Skeletal muscle tissue (tissue), 3 donors: ENCODE measurements at regions not wholly inside any gene's neighbourhood (a gene's known extent, or its start where the extent isn't known, plus 50 kb on each side); places are given as distances from the start of the nearest gene placed in this dataset.

Experiments used
- H3K27ac ChIP-seq: one replicate; pipeline ENCODE4 v1.7.0; 2013; ENCODE audit warnings: mild to moderate bottlenecking, low read depth, low read length, inconsistent platforms
- H3K27me3 ChIP-seq, 3 donors: one replicate each; pipeline ENCODE4 v1.7.0; 2013; ENCODE audit warnings: low read length in 3 of 3; ENCODE audit not compliant: control insufficient read depth in 3 of 3, insufficient read depth in 3 of 3
- H3K36me3 ChIP-seq, 3 donors: one replicate each; pipeline ENCODE4 v1.7.0; 2013; ENCODE audit warnings: low read length in 3 of 3; ENCODE audit not compliant: control insufficient read depth in 3 of 3, insufficient read depth in 3 of 3
- H3K4me1 ChIP-seq, 3 donors: one replicate each; pipeline ENCODE4 v1.7.0; 2013; ENCODE audit warnings: low read length in 3 of 3, mild to moderate bottlenecking in 3 of 3; ENCODE audit not compliant: control insufficient read depth in 3 of 3, insufficient read depth in 3 of 3
- H3K4me3 ChIP-seq, 3 donors: one replicate each; pipeline ENCODE4 v1.7.0; 2013; ENCODE audit warnings: low read length in 3 of 3
- H3K9ac ChIP-seq, 3 donors: one replicate each; pipeline ENCODE4 v1.7.0; 2013; ENCODE audit warnings: low read length in 3 of 3, mild to moderate bottlenecking in 3 of 3, moderate library complexity in 2 of 3, low read depth in 1 of 3
- H3K9me3 ChIP-seq, 3 donors: one replicate each; pipeline ENCODE4 v1.7.0; 2013; ENCODE audit warnings: low read length in 3 of 3; ENCODE audit not compliant: control insufficient read depth in 3 of 3
- donor health status: Osteomylitis.

DNA sequence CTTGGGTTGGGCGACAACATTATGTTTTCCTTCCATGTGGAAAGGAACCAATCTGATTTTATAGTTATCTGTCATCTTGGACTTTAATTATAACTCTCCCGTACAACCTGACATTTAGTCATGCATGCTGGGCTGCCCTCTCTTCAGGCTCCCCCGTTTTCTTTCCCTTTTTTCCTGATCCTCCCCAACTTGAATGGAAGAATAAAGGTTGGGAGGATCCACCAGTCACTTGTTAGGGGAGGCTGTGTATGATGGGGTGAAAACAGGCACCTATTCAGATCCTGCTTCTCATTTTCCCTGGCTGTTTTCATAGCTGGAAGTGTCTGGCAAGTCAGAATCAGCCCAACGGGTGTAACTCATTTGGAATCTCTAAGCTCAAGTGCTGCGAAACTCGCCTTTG, 267.2 kb upstream of the SALL1 start:
- Histone ChIP-seq H3K4me3 (no peak overlapping the region), H3K9ac (no peak overlapping the region), H3K4me1 (no peaks in the 10 kb centered on the region), H3K9me3 (no peaks in the 10 kb centered on the region), H3K36me3 (no peaks in the 10 kb centered on the region), H3K27ac (no peak overlapping the region), H3K27me3 (no peaks in the 10 kb centered on the region)

DNA sequence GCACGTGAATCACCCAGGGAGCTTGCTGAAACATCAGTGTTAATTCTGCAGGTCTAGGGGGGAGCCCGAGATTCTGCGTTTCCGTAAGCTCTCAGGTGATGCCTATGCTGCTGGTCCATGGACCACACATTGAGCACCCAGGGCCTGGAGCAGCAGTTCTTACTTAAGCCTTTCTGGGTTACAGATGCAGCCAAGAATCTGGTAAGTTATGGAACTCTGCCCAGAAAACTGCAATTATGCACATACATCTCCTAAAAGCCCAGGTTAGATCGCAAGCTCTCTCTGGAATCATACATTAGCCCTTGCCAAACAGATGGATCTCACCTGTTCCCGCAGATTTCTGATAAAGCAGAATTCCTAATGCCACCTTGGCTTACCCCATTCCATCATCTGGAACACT, 265.9 kb upstream of the SALL1 start:
- no peak overlapping the region for H3K4me3 ChIP-seq
- H3K4me1 ChIP-seq = no peaks in the 10 kb centered on the region
- no peak overlapping the region for H3K9ac ChIP-seq
- no peaks in the 10 kb centered on the region for H3K27me3 ChIP-seq
- H3K9me3 ChIP-seq = no peaks in the 10 kb centered on the region
- H3K36me3 ChIP-seq = no peaks in the 10 kb centered on the region
- no peak overlapping the region for H3K27ac ChIP-seq

DNA sequence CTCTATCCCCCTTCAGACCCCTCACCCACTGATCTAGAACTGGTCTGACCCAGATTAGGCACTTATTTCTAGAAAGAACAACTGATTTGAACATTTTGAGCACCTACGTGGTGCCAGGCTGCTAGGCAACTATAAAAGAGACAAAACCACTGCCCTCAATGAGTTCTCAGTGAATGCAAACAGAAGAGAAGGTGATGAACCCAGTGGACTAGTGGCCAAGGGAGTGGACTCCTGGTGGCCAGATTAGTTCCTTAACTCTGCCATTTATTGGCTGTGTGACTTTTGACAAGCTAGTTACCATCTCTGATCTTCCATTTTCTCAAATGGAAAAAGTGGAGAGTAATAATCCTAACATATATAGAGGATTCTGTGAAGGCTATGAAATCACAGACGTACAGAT, 259.1 kb upstream of the SALL1 start:
- Histone ChIP-seq H3K9ac (no peak overlapping the region), H3K27me3 (no peaks in the 10 kb centered on the region), H3K36me3 (no peaks in the 10 kb centered on the region), H3K9me3 (peaks cover 0 to 2% (median 0%) of the 10 kb centered on the region in 3 donors), H3K27ac (no peak overlapping the region), H3K4me3 (no peak overlapping the region), H3K4me1 (no peaks in the 10 kb centered on the region)

DNA sequence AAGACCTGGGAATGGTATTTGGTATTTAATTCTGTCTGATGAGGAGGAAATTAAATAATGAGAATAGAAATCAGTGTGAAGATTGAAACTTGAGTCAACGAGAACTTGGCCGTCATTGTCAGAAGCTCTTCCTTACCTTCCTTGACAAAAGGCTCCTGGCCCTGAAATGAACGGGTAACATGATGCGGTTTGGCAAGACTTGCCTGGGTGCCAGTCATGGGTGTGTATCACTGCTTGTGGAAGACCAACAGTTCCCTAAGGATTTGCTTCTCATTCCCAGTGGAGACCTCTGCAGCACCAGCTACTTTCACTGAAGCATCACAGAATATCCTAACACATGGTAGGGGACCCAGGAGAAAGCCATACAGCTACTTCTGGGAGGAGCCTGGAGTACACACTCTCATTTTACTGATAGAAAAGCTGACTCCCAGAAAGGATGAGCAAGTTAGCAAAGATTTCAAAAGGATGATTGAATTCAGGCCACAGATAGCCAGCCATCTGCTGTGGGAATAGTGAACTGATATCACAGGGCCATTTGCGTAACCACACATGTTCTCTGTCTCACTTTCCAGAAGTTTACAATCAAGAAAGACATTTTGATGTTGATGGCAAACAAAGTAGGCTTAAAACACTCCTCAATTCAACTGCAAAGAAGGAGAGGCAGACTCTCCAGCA, 258.1 kb upstream of the SALL1 start:
- Histone ChIP-seq H3K9ac (no peak overlapping the region), H3K36me3 (no peaks in the 10 kb centered on the region), H3K27me3 (no peaks in the 10 kb centered on the region)

DNA sequence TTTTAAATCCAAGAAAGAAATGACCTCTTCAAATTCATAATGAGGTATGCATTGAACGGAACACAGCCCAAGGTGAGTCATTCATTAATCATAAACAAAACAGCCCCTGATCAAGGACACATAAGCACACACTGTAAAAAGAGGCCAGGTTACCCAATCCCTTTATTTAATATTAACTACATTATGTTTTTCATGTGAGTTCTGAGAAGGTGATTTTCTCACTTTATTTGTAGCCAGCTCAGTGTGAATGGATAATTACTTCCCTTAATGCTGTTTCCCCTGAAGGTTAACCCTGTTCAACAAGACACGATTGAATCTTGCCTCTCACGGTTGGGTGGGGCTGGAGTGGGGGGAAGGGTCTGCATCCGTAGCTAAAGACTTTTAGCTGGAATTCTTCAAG, 257.3 kb upstream of the SALL1 start:
- Histone ChIP-seq H3K36me3 (no peaks in the 10 kb centered on the region), H3K27me3 (no peaks in the 10 kb centered on the region), H3K9me3 (peaks cover 0 to 2% (median 0%) of the 10 kb centered on the region in 3 donors), H3K27ac (no peak overlapping the region), H3K9ac (no peak overlapping the region), H3K4me1 (no peaks in the 10 kb centered on the region), H3K4me3 (no peak overlapping the region)

More for the DNA sequence above, 258.1 kb upstream of the SALL1 start:
- H3K4me1 ChIP-seq = no peaks in the 10 kb centered on the region
- no peak overlapping the region for H3K4me3 ChIP-seq
- H3K27ac ChIP-seq = no peak overlapping the region
- peaks cover 0 to 2% (median 0%) of the 10 kb centered on the region in 3 donors for H3K9me3 ChIP-seq

DNA sequence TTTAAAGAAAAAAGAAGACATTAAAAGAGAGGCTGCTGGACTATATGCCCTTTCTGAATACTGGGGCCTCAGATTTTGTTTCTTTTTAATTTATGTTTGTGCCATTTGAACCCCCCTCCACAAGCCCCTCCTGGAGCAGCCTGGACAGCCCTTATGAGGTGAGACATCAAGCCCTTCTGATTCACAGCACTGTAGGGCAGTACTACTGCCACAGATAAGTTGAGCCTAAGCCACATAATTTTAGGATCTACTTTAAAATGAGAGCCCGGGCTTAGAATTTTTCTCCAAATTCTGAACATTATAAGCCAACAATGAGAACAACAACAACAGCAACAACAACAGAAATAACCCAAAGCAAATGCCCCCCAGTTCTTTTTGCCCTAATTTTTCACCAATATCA, 256.9 kb upstream of the SALL1 start:
- Histone ChIP-seq H3K27me3 (no peaks in the 10 kb centered on the region), H3K36me3 (no peaks in the 10 kb centered on the region), H3K4me3 (no peak overlapping the region), H3K4me1 (no peaks in the 10 kb centered on the region), H3K27ac (no peak overlapping the region), H3K9ac (no peak overlapping the region), H3K9me3 (peaks cover 0 to 2% (median 0%) of the 10 kb centered on the region in 3 donors)

DNA sequence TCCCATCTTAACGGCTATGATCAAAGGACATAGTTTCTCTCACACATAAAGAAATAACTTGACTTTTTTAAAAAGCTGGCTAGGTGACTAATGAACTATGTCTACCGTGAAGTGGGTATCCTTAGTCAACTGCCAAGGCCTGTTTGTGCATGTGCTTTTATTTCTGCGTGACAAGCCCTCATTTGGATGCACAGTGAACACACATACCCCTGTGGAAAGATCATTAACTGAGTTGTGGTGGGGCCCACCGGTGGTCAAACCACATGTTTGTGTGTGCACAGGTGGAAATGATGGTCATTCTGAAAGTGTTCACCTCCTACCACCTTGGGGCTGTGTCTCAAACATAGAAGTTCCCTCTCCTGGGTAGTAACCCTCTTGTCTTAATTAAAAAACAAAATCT, 256.1 kb upstream of the SALL1 start:
- H3K27me3 ChIP-seq = no peaks in the 10 kb centered on the region
- no peaks in the 10 kb centered on the region for H3K4me1 ChIP-seq
- no peak overlapping the region for H3K4me3 ChIP-seq
- H3K9me3 ChIP-seq = peaks cover 0 to 2% (median 0%) of the 10 kb centered on the region in 3 donors
- H3K27ac ChIP-seq = no peak overlapping the region
- no peak overlapping the region for H3K9ac ChIP-seq
- no peaks in the 10 kb centered on the region for H3K36me3 ChIP-seq

DNA sequence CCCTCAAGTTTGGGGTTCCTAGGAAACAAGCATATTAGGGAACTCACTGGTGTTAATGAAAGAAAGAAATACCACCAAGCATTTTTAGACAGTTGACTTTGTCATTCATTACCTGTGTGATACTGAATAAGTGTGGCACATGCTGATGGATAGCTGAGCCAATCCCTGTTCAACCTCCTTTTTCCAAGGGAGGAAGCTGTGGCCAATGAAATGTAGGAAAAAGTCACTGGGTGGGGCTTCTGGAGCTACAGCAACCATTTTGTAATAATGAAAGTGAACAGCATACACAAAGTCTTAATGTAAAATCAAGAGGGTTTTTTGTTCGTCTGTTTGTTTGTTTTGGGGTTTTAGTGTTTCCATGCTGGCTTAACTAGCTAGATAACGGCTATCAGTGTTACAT, 254.3 kb upstream of the SALL1 start:
- no peaks in the 10 kb centered on the region for H3K27me3 ChIP-seq
- no peak overlapping the region for H3K9ac ChIP-seq
- H3K4me1 ChIP-seq = no peaks in the 10 kb centered on the region
- no peaks in the 10 kb centered on the region for H3K36me3 ChIP-seq
- peaks cover 0 to 2% (median 0%) of the 10 kb centered on the region in 3 donors for H3K9me3 ChIP-seq
- no peak overlapping the region for H3K4me3 ChIP-seq
- H3K27ac ChIP-seq = no peak overlapping the region

DNA sequence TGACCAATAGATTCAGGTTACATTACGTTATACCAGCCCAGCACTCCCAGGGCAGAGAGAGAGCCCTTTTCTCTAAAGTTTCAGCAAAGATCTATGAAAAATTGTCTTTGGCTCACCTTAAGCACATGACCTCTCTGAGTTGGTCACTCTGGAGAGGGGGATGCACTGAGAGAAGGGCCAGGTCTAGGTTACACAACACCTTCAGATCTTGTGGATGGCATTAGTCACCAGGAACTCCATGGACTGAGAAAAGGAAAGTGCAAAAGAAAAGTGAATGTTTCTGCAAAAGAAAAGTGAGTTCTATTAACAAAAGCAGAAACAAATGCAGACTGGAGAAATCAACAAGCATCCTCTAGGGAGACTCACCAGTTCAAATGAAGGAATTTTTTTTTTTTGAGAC, 253.3 kb upstream of the SALL1 start:
- Histone ChIP-seq H3K27me3 (no peaks in the 10 kb centered on the region), H3K27ac (no peak overlapping the region), H3K4me1 (no peaks in the 10 kb centered on the region), H3K4me3 (no peak overlapping the region), H3K9me3 (no peaks in the 10 kb centered on the region), H3K9ac (no peak overlapping the region), H3K36me3 (no peaks in the 10 kb centered on the region)

DNA sequence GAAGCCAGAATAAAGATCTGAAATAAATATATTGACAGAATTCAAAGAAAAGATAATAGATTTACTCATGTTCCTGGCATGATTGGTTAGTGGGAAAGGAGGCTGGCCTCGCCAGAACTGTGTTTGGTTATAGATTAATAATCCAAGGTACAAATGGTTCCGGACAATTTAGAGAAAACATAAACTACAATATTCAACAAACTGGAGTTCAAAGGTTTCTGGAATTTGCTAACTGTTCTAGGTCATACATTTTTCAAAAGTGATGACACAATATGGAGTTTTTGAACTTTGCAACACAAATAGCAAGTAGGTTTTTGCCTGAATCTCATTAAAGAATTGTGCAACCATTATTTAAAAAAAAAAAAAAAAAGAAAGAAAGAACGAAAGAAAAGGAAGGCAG, 251.7 kb upstream of the SALL1 start:
- no peaks in the 10 kb centered on the region for H3K4me1 ChIP-seq
- no peak overlapping the region for H3K27ac ChIP-seq
- no peaks in the 10 kb centered on the region for H3K27me3 ChIP-seq
- H3K4me3 ChIP-seq = no peak overlapping the region
- peaks cover 0 to 3% (median 0%) of the 10 kb centered on the region in 3 donors for H3K9me3 ChIP-seq
- no peaks in the 10 kb centered on the region for H3K36me3 ChIP-seq
- no peak overlapping the region for H3K9ac ChIP-seq
